ENCODE measurements at regions not wholly inside any gene's neighbourhood (a gene's known extent, or its start where the extent isn't known, plus 50 kb on each side); places are given as distances from the start of the nearest gene placed in this dataset.
A peak's percentile ranks its signal among the peaks of the same experiment; 100 is the strongest.

- no peak for DNase-seq
These were observed 49.9 kb downstream of the RIN2 start for GRCh38 chr20:19807946-19808330.

- no peak for DNase-seq
These were observed 50.4 kb downstream of the RIN2 start for GRCh38 chr20:19808498-19808897.

- DNase-seq, result no peak
These were observed 51.4 kb downstream of the RIN2 start for GRCh38 chr20:19809505-19809904.

- DNase-seq, result no peak
These were observed 53.2 kb downstream of the RIN2 start for GRCh38 chr20:19811231-19811630.

- no peak for DNase-seq
These were observed 54.0 kb downstream of the RIN2 start for GRCh38 chr20:19812056-19812455.

GRCh38 chr20:19812696-19813095 lies 54.6 kb downstream of the RIN2 start:
- no peak for DNase-seq

GRCh38 chr20:19813846-19814640 lies 56.0 kb downstream of the RIN2 start:
- no peak for DNase-seq

- DNase-seq, result no peak
These were observed 57.5 kb downstream of the RIN2 start for GRCh38 chr20:19815553-19815991.

- no peak for DNase-seq
These were observed 58.3 kb downstream of the RIN2 start for GRCh38 chr20:19816386-19816785.

- DNase-seq, result no peak
These were observed 59.0 kb downstream of the RIN2 start for GRCh38 chr20:19817017-19817416.

- DNase-seq, result no peak
These were observed 61.1 kb downstream of the RIN2 start for GRCh38 chr20:19819149-19819548.

GRCh38 chr20:19820555-19821211 lies 62.6 kb downstream of the RIN2 start:
- DNase-seq, result peak; percentile 51

GRCh38 chr20:19821606-19822005 lies 63.5 kb downstream of the RIN2 start:
- no peak for DNase-seq

- DNase-seq, result no peak
These were observed 65.2 kb downstream of the RIN2 start for GRCh38 chr20:19823216-19823615.

- DNase-seq, result no peak
These were observed 65.9 kb downstream of the RIN2 start for GRCh38 chr20:19823971-19824370.

- DNase-seq, result no peak
These were observed 66.8 kb downstream of the RIN2 start for GRCh38 chr20:19824861-19825260.

GRCh38 chr20:19826179-19826914 lies 68.3 kb downstream of the RIN2 start:
- DNase-seq, result no peak

GRCh38 chr20:19827818-19828217 lies 69.8 kb downstream of the RIN2 start:
- DNase-seq, result no peak

GRCh38 chr20:19828232-19828631 lies 70.2 kb downstream of the RIN2 start:
- DNase-seq, result no peak

- DNase-seq, result no peak
These were observed 72.2 kb downstream of the RIN2 start for GRCh38 chr20:19830211-19830785.

- DNase-seq, result no peak
These were observed 74.8 kb downstream of the RIN2 start for GRCh38 chr20:19832875-19833274.

- DNase-seq, result no peak
These were observed 75.3 kb downstream of the RIN2 start for GRCh38 chr20:19833395-19833794.

GRCh38 chr20:19834287-19834686 lies 76.2 kb downstream of the RIN2 start:
- DNase-seq, result no peak

GRCh38 chr20:19834783-19835182 lies 76.7 kb downstream of the RIN2 start:
- no peak for DNase-seq

Measured in NCI-H1694 treated with DMSO at 0.1 percent for 48 hours (cell line).